CD4-positive, alpha-beta memory T cell (primary cell): ENCODE measurements at regions not wholly inside any gene's neighbourhood (a gene's known extent, or its start where the extent isn't known, plus 50 kb on each side); places are given as distances from the start of the nearest gene placed in this dataset.

Experiments
- CTCF ChIA-PET: fragments of 350-600 bp; sonication (Branson Sonifier 250); formaldehyde crosslinking; loops from one replicate; lab custom pipeline; 2021; ENCODE audit warnings: inconsistent platforms; ENCODE audit not compliant: partially characterized antibody; lab: Charles Lee
- POLR2A ChIA-PET: fragments of 350-600 bp; sonication (Branson Sonifier 250); formaldehyde crosslinking; loops from one replicate; lab custom pipeline; 2021; ENCODE audit not compliant: partially characterized antibody; lab: Charles Lee
- DNase-seq, 5 donors: peaks; one replicate each; pipeline versions ENCODE4 v3.0.0 to v3.0.0-alpha.2; 2020 to 2022; ENCODE audit warnings: mixed read lengths in 1 of 5
- H3K27ac ChIP-seq: one replicate; pipeline ENCODE4 v1.7.0; 2013; ENCODE audit warnings: low read depth, low read length
- H3K27me3 ChIP-seq: 2 replicates; pipeline ENCODE4 v1.7.0; 2013; ENCODE audit warnings: mild to moderate bottlenecking, low read length, moderate library complexity; ENCODE audit not compliant: insufficient read depth
- H3K36me3 ChIP-seq: 2 replicates; pipeline ENCODE4 v1.7.0; 2013; ENCODE audit warnings: mild to moderate bottlenecking, low read length, moderate library complexity; ENCODE audit not compliant: insufficient read depth
- H3K4me1 ChIP-seq: 2 replicates; pipeline ENCODE4 v1.7.0; 2013; ENCODE audit warnings: mild to moderate bottlenecking, low read length, moderate library complexity; ENCODE audit not compliant: insufficient read depth
- H3K4me3 ChIP-seq, 2 donors: one replicate each; pipeline ENCODE4 v1.7.0; 2013; ENCODE audit warnings: low read length in 2 of 2, mild to moderate bottlenecking in 1 of 2
- H3K9me3 ChIP-seq, 2 donors: one replicate each; pipeline ENCODE4 v1.7.0; 2013; ENCODE audit warnings: low read length in 2 of 2, control low read depth in 1 of 2; ENCODE audit not compliant: control insufficient read depth in 1 of 2
- H3K27ac Mint-ChIP-seq, 7 donors: one replicate each; pipeline ENCODE4 v1.8.0; 2020 to 2021; ENCODE audit warnings: mixed read lengths in 7 of 7, mild to moderate bottlenecking in 6 of 7, inconsistent platforms in 3 of 7, moderate library complexity in 3 of 7
- H3K27me3 Mint-ChIP-seq, 2 donors: one replicate each; pipeline ENCODE4 v1.8.0; 2020 to 2021; ENCODE audit warnings: mixed read lengths in 2 of 2
- H3K36me3 Mint-ChIP-seq, 2 donors: one replicate each; pipeline ENCODE4 v1.8.0; 2020 to 2021; ENCODE audit warnings: mixed read lengths in 2 of 2, inconsistent platforms in 1 of 2, mild to moderate bottlenecking in 1 of 2
- H3K4me1 Mint-ChIP-seq, 4 donors: one replicate each; pipeline ENCODE4 v1.8.0; 2020 to 2021; ENCODE audit warnings: mixed read lengths in 4 of 4, mild to moderate bottlenecking in 1 of 4
- H3K4me3 Mint-ChIP-seq, 8 donors: one replicate each; pipeline ENCODE4 v1.8.0; 2020 to 2021; ENCODE audit warnings: mixed read lengths in 8 of 8, mild to moderate bottlenecking in 7 of 8, moderate library complexity in 6 of 8, inconsistent platforms in 3 of 8
- H3K9me3 Mint-ChIP-seq, 8 donors: one replicate each; pipeline ENCODE4 v1.8.0; 2020 to 2021; ENCODE audit warnings: mixed read lengths in 8 of 8, mild to moderate bottlenecking in 5 of 8, inconsistent platforms in 3 of 8, moderate library complexity in 1 of 8
- intact Hi-C: fragments of 100-400 bp; cut with micrococcal nuclease; formaldehyde crosslinking; loops from one replicate; pipeline ENCODE4 v1.15.1; 2023

GRCh38 chr6:166784691-166785090 lies 157.6 kb upstream of the RPS6KA2 start:
- ChIA-PET CTCF (interaction anchor here (1.0 to 6.0 kb wide), 6 partner anchors 10 to 357 kb away, joined by 3 to 142 read pairs (median 8); partner anchors contain the start of gene CCR6), POLR2A (no interaction called here)
- intact Hi-C loops = no loop called here
- Histone ChIP-seq H3K36me3 (no peaks in the 10 kb centered on the region), H3K4me1 (no peaks in the 10 kb centered on the region), H3K27ac (no peak overlapping the region), H3K4me3 (no peak overlapping the region), H3K27me3 (no peaks in the 10 kb centered on the region), H3K9me3 (no peaks in the 10 kb centered on the region)
- H3K36me3 Mint-ChIP-seq = no peaks in the 10 kb centered on the region
- no peaks in the 10 kb centered on the region for H3K27me3 Mint-ChIP-seq
- H3K9me3 Mint-ChIP-seq = no peaks in the 10 kb centered on the region
- no peak overlapping the region for H3K4me3 Mint-ChIP-seq
- DNase-seq = no peak
- H3K4me1 Mint-ChIP-seq = no peaks in the 10 kb centered on the region
- no peak overlapping the region for H3K27ac Mint-ChIP-seq

DNA sequence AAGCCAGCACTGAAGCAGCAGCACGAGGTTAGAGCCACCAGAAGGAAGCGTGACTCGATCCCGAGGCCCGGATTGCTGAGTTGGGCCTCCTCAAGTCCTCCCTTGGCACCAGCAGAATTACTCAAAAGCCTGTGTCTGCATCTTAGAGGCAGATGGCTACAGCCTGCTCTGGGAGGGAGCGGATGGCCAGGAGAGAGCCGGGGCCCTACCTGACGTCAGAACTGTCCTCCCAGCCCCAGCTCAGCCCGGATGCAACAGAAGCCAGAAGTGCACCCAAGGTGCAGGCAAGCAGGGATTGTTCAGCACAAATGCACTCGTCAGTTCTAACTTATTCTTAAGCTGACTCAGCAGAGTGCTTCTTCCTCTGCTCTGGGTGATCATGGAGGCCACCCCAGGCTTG lies 155.5 kb upstream of the RPS6KA2 start:
- Mint-ChIP-seq H3K27me3 (no peaks in the 10 kb centered on the region), H3K4me3 (no peak overlapping the region), H3K36me3 (no peaks in the 10 kb centered on the region), H3K4me1 (no peaks in the 10 kb centered on the region), H3K27ac (no peak overlapping the region), H3K9me3 (no peaks in the 10 kb centered on the region)
- intact Hi-C loops = no loop called here
- no peaks in the 10 kb centered on the region for H3K36me3 ChIP-seq
- H3K27ac ChIP-seq = no peak overlapping the region
- H3K9me3 ChIP-seq = no peaks in the 10 kb centered on the region
- no peaks in the 10 kb centered on the region for H3K4me1 ChIP-seq
- CTCF ChIA-PET = interaction anchor here (3.1 kb wide), 1 partner anchor 207 kb away, joined by 21 read pairs; no protein-coding TSS in a partner anchor
- H3K27me3 ChIP-seq = no peaks in the 10 kb centered on the region
- no peak overlapping the region for H3K4me3 ChIP-seq
- DNase-seq = no peak
- POLR2A ChIA-PET = no interaction called here

- H3K27me3 ChIP-seq = no peaks in the 10 kb centered on the region
- no peak overlapping the region for H3K27ac Mint-ChIP-seq
Observed at GRCh38 chr6:166781331-166781730, 154.3 kb upstream of the RPS6KA2 start.

GRCh38 chr6:166779963-166780683 lies 153.1 kb upstream of the RPS6KA2 start:
- CTCF ChIA-PET = interaction anchor here (1.4 to 8.4 kb wide), 3 partner anchors 10 to 210 kb away, joined by 3 to 103 read pairs (median 4); no protein-coding TSS in a partner anchor
- POLR2A ChIA-PET = no interaction called here
- intact Hi-C loops = no loop called here

More at GRCh38 chr6:166781331-166781730, 154.3 kb upstream of the RPS6KA2 start:
- H3K27ac ChIP-seq = no peak overlapping the region
- no peaks in the 10 kb centered on the region for H3K4me1 Mint-ChIP-seq
- DNase-seq = no peak
- ChIA-PET POLR2A (no interaction called here), CTCF (interaction anchor here (1.5 to 3.1 kb wide), 2 partner anchors 12 to 208 kb away, joined by 4 to 21 read pairs; no protein-coding TSS in a partner anchor)
- no peaks in the 10 kb centered on the region for H3K27me3 Mint-ChIP-seq
- no peaks in the 10 kb centered on the region for H3K9me3 Mint-ChIP-seq
- no peaks in the 10 kb centered on the region for H3K36me3 ChIP-seq
- H3K9me3 ChIP-seq = no peaks in the 10 kb centered on the region
- intact Hi-C loops = no loop called here
- H3K4me1 ChIP-seq = no peaks in the 10 kb centered on the region
- no peak overlapping the region for H3K4me3 ChIP-seq
- no peak overlapping the region for H3K4me3 Mint-ChIP-seq
- H3K36me3 Mint-ChIP-seq = no peaks in the 10 kb centered on the region

GRCh38 chr6:166779381-166779780 lies 152.3 kb upstream of the RPS6KA2 start:
- no peak for DNase-seq
- H3K4me1 Mint-ChIP-seq = peaks cover 0 to 5% (median 3%) of the 10 kb centered on the region in 4 donors
- peaks cover 0 to 3% of the 10 kb centered on the region in 2 donors for H3K27me3 Mint-ChIP-seq
- ChIA-PET CTCF (interaction anchor here (1.2 to 8.4 kb wide), 6 partner anchors 8 to 359 kb away, joined by 3 to 103 read pairs (median 6); no protein-coding TSS in a partner anchor), POLR2A (no interaction called here)
- peaks cover 5% of the 10 kb centered on the region for H3K4me1 ChIP-seq
- H3K27me3 ChIP-seq = no peaks in the 10 kb centered on the region
- H3K4me3 ChIP-seq = no peak overlapping the region
- H3K9me3 Mint-ChIP-seq = no peaks in the 10 kb centered on the region
- no peaks in the 10 kb centered on the region for H3K36me3 Mint-ChIP-seq
- no peak overlapping the region for H3K27ac Mint-ChIP-seq
- H3K36me3 ChIP-seq = no peaks in the 10 kb centered on the region
- no peak overlapping the region for H3K4me3 Mint-ChIP-seq
- intact Hi-C loops = no loop called here
- H3K27ac ChIP-seq = no peak overlapping the region
- no peaks in the 10 kb centered on the region for H3K9me3 ChIP-seq

More at GRCh38 chr6:166779963-166780683, 153.1 kb upstream of the RPS6KA2 start:
- Mint-ChIP-seq H3K36me3 (no peaks in the 10 kb centered on the region), H3K9me3 (no peaks in the 10 kb centered on the region), H3K27ac (no peak overlapping the region), H3K4me1 (peaks cover 0 to 5% (median 3%) of the 10 kb centered on the region in 4 donors), H3K27me3 (peaks cover 0 to 3% of the 10 kb centered on the region in 2 donors), H3K4me3 (no peak overlapping the region)
- H3K27ac ChIP-seq = no peak overlapping the region
- DNase-seq = no peak
- H3K4me1 ChIP-seq = peaks cover 5% of the 10 kb centered on the region
- H3K4me3 ChIP-seq = no peak overlapping the region
- H3K27me3 ChIP-seq = no peaks in the 10 kb centered on the region
- no peaks in the 10 kb centered on the region for H3K36me3 ChIP-seq
- no peaks in the 10 kb centered on the region for H3K9me3 ChIP-seq

DNA sequence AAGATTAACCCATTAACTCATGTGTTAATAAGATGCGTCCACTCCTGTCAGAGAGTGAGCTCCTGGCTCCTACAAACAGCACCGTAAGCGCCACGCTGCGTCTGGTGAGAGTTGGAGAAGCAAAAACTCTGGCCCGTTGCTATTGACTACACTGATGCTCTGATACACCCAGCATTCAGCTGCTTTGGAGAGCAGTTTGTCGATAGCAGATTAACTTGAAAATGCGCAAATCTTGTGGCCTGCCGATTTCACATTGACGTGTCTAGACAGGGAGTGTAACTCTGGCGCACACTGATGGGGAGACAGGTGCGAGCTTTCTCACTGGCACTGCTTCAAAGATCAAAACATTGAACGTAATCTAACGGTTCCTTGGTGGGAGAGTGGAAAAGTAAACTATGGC lies 151.7 kb upstream of the RPS6KA2 start:
- Histone ChIP-seq H3K27me3 (no peaks in the 10 kb centered on the region), H3K9me3 (no peaks in the 10 kb centered on the region), H3K27ac (no peak overlapping the region), H3K36me3 (no peaks in the 10 kb centered on the region), H3K4me3 (no peak overlapping the region), H3K4me1 (peaks cover 5% of the 10 kb centered on the region)
- intact Hi-C loops = no loop called here
- peaks cover 0 to 3% of the 10 kb centered on the region in 2 donors for H3K27me3 Mint-ChIP-seq
- no peak overlapping the region for H3K4me3 Mint-ChIP-seq
- ChIA-PET POLR2A (no interaction called here), CTCF (interaction anchor here (1.0 to 8.4 kb wide), 6 partner anchors 8 to 360 kb away, joined by 3 to 103 read pairs (median 6); no protein-coding TSS in a partner anchor)
- no peaks in the 10 kb centered on the region for H3K36me3 Mint-ChIP-seq
- peaks cover 0 to 5% (median 3%) of the 10 kb centered on the region in 4 donors for H3K4me1 Mint-ChIP-seq
- no peaks in the 10 kb centered on the region for H3K9me3 Mint-ChIP-seq
- DNase-seq = no peak
- H3K27ac Mint-ChIP-seq = no peak overlapping the region

DNA sequence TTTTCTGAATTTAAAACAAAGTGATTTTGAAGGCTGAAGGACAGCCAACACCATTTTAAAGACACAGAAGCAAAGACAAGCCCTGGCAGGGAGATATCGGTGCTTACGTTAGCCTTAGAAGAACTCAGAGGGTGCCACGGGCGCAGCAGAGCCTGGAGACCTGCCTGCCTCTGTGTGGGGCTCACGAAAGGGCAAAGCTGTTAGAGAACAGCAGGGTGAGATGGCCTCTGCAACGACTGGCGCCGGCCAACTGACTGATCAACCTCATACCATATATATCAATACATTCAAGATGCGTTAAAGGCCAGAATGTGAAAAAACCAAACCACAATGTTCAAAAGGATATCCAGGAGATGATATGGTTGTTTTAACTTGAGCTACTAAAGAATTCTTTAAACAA lies 151.0 kb upstream of the RPS6KA2 start:
- no peaks in the 10 kb centered on the region for H3K27me3 ChIP-seq
- H3K36me3 ChIP-seq = no peaks in the 10 kb centered on the region
- no peaks in the 10 kb centered on the region for H3K36me3 Mint-ChIP-seq
- H3K9me3 ChIP-seq = no peaks in the 10 kb centered on the region
- H3K4me1 Mint-ChIP-seq = peaks cover 0 to 5% (median 3%) of the 10 kb centered on the region in 4 donors
- no peak overlapping the region for H3K27ac ChIP-seq
- no peak overlapping the region for H3K4me3 Mint-ChIP-seq
- peaks cover 2 to 4% of the 10 kb centered on the region in 2 donors for H3K27me3 Mint-ChIP-seq
- peaks cover 5% of the 10 kb centered on the region for H3K4me1 ChIP-seq
- ChIA-PET POLR2A (no interaction called here), CTCF (interaction anchor here (1.0 to 8.4 kb wide), 6 partner anchors 8 to 360 kb away, joined by 3 to 103 read pairs (median 6); no protein-coding TSS in a partner anchor)
- no peak for DNase-seq
- H3K4me3 ChIP-seq = no peak overlapping the region
- no peak overlapping the region for H3K27ac Mint-ChIP-seq
- no peaks in the 10 kb centered on the region for H3K9me3 Mint-ChIP-seq
- intact Hi-C loops = no loop called here
